ENCODE measurements at regions not wholly inside any gene's neighbourhood (a gene's known extent, or its start where the extent isn't known, plus 50 kb on each side); places are given as distances from the start of the nearest gene placed in this dataset.

DNA sequence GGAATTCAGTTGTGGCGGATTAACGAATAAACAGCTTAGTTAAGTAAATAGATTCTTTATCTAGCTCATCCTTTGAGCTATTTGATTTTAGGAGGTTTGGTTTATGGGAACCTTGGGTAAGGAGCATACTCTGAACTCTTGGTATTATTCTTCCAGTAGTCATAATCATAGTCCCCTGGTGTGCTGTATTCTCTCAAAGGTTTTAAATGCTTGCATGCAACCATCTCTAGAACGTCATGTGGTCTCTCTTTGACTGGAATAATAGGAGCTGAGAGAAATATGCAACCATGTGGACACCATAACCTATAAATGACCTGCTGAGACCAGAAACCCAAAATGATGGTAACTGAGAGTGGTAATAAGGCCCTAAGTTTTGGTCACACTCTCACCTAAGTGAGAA is 951.6 kb upstream of the MIR17HG start:
- DNase-seq = no peak

GRCh38 chr13:90396266-90396665 is 951.2 kb upstream of the MIR17HG start:
- no peak for DNase-seq

- no peak for DNase-seq
Measured at GRCh38 chr13:90397503-90397902, 950.0 kb upstream of the MIR17HG start.

DNA sequence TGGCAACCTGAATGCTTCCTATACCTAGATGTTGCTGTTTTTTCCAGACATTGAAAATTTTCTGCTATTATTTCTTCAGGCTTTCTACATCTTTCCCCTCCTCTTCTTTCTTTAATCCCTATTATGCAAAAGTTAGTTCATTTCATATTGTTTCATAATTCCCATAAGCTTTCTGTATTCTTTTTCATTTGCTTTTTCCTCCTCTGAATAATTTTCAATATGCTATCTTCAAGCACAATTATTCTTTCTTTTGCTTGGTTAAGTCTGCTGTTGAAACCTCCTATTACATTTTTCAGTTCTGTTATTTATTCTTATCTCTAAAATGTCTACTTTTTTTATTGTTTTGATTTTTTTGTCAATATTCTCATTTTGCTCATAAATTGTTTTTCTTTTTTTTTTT is 947.1 kb upstream of the MIR17HG start:
- DNase-seq = no peak

- no peak for DNase-seq
Measured at GRCh38 chr13:90401150-90401549, 946.3 kb upstream of the MIR17HG start.

GRCh38 chr13:90402102-90402501 is 945.4 kb upstream of the MIR17HG start:
- no peak for DNase-seq

DNA sequence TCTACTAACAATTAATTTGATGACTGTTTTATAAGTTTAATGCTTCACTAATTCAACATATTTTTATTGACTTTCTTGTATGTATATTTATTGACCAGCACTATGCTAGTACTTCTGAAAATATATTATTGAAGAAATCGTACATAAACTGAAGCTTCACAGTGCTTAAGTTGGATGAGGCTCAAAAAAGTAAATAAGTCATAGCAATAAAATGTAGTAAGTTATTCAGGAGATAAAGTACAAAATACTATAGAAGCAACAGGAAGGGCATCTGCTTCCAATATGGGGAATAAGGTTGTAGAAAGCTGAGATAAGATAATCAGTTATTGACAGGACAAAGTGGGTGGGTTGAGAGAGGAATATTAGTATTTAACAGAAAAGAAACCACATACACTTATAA is 944.9 kb upstream of the MIR17HG start:
- DNase-seq = no peak

DNA sequence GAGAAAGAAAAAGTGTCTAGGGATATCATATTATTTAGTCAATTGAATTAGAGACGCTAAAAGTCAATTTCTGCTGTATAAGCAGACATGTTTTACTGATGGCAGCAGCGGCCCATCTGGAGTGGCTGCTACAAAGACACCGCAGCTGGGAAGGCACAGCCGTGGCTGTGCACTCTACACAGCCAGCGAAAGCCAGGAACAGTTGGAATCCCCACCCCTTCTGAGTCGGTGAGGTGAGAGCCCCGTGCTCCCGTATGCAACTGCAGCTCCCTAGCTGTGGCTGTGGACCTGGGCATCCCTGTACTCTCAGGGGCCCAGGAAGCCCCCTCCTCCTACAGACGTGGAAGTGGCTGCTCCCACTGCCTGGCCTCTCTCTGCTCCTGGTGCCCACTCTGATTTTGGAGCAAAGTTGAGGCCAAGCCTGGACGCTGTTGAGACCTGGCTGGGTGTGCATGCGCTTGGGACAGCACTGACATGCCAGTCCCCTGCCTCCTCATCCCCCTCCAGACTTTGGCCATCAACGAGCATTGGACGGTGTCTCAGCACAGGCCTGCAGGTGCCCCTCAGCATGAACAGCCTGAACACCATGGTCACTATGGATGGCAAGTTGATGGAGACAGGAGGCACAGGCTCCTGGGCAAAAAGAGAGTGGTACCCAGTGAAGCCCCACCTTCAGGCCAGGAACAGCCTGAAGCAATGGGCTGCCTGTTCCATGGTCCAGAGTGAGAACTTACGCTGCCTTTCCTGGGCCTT is 944.0 kb upstream of the MIR17HG start:
- no peak for DNase-seq

DNA sequence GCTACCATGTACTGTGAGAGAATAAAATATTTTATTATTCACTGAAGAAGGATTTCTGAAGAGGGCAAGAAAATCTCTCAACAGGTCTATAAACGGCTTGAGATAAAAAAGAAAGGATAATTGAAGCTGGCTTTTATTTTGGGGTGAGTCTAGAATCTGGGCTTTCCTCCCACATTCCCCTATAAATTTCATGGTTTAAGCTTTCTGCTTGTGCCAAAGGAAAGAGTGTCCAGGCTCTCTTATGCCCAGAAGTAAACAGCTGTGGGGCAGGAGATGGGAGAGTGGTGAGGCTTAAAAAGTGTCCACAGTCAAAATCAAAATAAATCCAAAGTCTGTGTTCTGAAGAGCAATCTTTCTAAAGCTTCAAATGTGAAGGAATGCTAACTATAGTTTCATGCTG is 942.2 kb upstream of the MIR17HG start:
- no peak for DNase-seq

- DNase-seq = no peak
Measured at GRCh38 chr13:90412980-90413379, 934.5 kb upstream of the MIR17HG start.

DNA sequence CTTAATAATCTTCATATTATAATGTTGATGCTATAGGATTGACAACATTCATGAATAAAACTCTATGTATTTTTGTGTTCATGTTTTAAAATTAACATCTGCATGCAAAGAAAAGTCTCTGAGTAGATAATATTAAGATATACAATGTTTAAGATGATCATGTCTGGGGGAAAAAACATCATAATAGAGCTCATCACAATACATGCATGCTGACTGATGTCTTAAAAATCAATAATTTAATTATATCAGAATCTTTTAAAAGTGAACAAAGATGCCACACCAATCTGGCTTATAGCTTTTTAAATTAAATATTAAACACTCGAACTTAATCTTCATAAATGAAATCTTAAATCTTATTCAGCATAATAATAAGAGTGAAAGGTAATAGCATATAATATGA is 933.9 kb upstream of the MIR17HG start:
- DNase-seq = no peak

DNA sequence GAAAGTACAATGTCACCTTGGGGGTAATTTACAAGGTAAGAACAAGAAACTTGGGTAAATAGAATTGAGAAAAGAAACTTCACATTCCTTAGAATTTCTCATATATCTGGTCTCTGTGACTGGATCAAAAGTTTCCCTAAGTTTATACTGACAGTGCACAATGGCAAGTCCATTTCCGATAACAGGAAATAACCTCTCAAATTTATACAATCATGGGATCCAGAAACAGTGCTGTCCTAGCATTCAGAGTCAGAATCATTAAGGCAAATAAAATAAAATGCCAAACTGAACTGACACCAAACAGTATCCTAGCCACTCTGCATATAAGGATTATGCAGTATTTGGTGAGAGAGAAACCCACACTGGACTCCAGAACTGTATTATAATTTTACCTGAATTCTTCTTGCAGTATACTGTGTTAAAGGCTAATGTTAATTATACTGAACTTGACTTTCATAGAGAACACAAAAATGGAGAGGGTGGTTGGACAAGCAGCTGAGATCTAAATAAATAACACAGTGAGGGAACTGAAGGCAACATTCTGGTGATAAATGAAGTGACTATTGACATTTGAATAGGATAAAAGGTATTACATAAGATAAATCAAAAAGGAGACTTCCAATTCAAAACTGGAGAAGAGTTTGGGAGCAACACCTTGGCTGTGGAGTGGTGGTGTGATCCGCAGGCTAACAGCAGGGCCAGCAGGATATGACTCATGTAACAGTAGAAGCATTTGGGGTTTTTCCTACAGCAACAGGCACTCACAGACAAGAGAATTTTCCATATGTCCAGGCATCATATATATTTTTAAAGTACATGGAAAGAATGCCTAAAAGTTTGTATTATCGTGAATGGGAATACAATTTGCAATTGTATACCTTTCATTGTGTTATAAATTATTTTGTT is 932.5 kb upstream of the MIR17HG start:
- DNase-seq = no peak

DNA sequence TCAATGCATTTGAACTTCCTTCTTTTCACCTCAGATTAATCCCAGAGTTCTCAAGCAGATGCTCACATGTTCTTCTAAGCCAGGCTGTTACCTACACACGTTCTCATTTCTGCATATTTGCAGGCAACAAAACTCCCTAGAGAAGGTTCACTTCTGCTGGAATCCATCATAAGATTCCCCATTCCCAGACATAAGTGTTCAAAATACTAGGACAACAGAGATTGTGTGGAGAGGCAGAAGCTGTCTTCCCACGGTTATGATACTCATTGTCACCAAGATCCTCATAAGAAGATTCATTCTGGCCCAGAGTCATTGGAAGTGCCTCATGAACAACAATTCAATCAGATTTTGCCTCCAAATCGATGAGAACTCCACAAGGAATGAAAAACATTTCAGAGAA is 931.6 kb upstream of the MIR17HG start:
- DNase-seq = no peak

GRCh38 chr13:90416519-90416918 is 931.0 kb upstream of the MIR17HG start:
- DNase-seq = no peak

DNA sequence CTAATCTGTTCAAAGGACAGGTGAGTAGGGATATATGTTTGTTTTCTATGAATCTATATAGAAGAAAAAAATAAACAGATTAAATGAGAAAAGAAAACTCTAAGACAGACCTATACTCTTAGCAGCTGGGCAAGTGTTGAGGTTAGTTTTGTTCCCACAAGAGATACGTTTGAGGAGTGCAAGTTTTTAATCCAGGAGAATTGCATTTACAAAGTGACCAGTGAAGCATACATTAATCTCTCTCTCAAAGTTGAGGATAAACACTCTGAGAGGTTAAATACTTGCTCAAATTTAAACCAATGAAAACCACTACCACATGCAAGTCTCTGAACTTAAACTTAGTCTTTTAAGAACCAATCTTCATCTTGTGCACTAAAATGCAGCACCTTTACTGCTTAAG is 930.5 kb upstream of the MIR17HG start:
- no peak for DNase-seq

- no peak for DNase-seq
Measured at GRCh38 chr13:90420683-90421082, 926.8 kb upstream of the MIR17HG start.

- DNase-seq = no peak
Measured at GRCh38 chr13:90427322-90428272, 919.9 kb upstream of the MIR17HG start.

- DNase-seq = no peak
Measured at GRCh38 chr13:90428522-90429210, 918.8 kb upstream of the MIR17HG start.

GRCh38 chr13:90430127-90430526 is 917.4 kb upstream of the MIR17HG start:
- no peak for DNase-seq

- no peak for DNase-seq
Measured at GRCh38 chr13:90436697-90437096, 910.8 kb upstream of the MIR17HG start.

- DNase-seq = no peak
Measured at GRCh38 chr13:90438576-90438975, 908.9 kb upstream of the MIR17HG start.

GRCh38 chr13:90443268-90443667 is 904.2 kb upstream of the MIR17HG start:
- no peak for DNase-seq

Measured in GF-D8 (cell line).